Heart left ventricle (tissue), 16 donors: ENCODE measurements at regions not wholly inside any gene's neighbourhood (a gene's known extent, or its start where the extent isn't known, plus 50 kb on each side); places are given as distances from the start of the nearest gene placed in this dataset.

Experiments
- ATAC-seq, 4 donors: fragments of 200-7000 bp; cut with Tn5 transposase; one replicate each; pipeline ENCODE4 v1.9.1; 2020 to 2022; ENCODE audit warnings: moderate library complexity in 4 of 4, mild to moderate bottlenecking in 3 of 4, moderate number of reproducible peaks in 1 of 4
- DNase-seq, 5 donors: peaks; one replicate each; pipeline ENCODE4 v3.0.0-alpha.2; 2020
- H3K27ac ChIP-seq, 12 donors: fragments of 200-600 bp; sonication (generic) in 4 of 12; one replicate each; pipeline versions ENCODE4 v1.5.0 to v1.8.0; 2016 to 2022; ENCODE audit warnings: mild to moderate bottlenecking in 2 of 12
- H3K27me3 ChIP-seq, 9 donors: fragments of 200-600 bp; sonication (generic) in 2 of 9; one replicate each; pipeline versions ENCODE4 v1.5.1 to v1.8.0; 2016 to 2022; ENCODE audit warnings: mild to moderate bottlenecking in 3 of 9
- H3K36me3 ChIP-seq, 9 donors: fragments of 200-600 bp; sonication (generic) in 2 of 9; one replicate each; pipeline versions ENCODE4 v1.5.0 to v1.8.0; 2018 to 2022; ENCODE audit warnings: mild to moderate bottlenecking in 2 of 9
- H3K4me1 ChIP-seq, 12 donors: fragments of 200-600 bp; sonication (generic) in 4 of 12; one replicate each; pipeline versions ENCODE4 v1.5.0 to v1.8.0; 2016 to 2022; ENCODE audit warnings: mild to moderate bottlenecking in 3 of 12
- H3K4me3 ChIP-seq, 12 donors: fragments of 200-600 bp; sonication (generic) in 4 of 12; one replicate each; pipeline versions ENCODE4 v1.5.0 to v1.8.0; 2017 to 2022; ENCODE audit warnings: mild to moderate bottlenecking in 9 of 12, moderate library complexity in 4 of 12
- H3K9me3 ChIP-seq, 12 donors: fragments of 200-600 bp; sonication (generic) in 4 of 12; one replicate each; pipeline versions ENCODE4 v1.5.0 to v1.8.0; 2016 to 2022; ENCODE audit warnings: mild to moderate bottlenecking in 1 of 12
- CTCF ChIP-seq, 12 donors: fragments of 200-600 bp; sonication (generic) in 4 of 12; IDR thresholded peaks; one replicate each; pipeline versions ENCODE4 v1.5.0 to v1.8.0; 2018 to 2022; ENCODE audit warnings: antibody characterized with exemption in 12 of 12, mild to moderate bottlenecking in 5 of 12
- POLR2A ChIP-seq, 2 donors: fragments of 450-650 bp; IDR thresholded peaks; one replicate each; pipeline ENCODE4 v1.6.1; 2017; ENCODE audit warnings: antibody characterized with exemption in 2 of 2, mild to moderate bottlenecking in 2 of 2, moderate library complexity in 2 of 2
- WGBS, 4 donors: extraction: QIAGEN DNeasy Blood & Tissue Kit in 2 of 4; methylation state at CpG; one replicate each; pipeline versions ENCODE4 v1.1.5 to v1.1.7; 2013 to 2018; 5-methylcytosine and 5-hydroxymethylcytosine counted together
- intact Hi-C, 10 donors: fragments of 100-400 bp; cut with DNase I; formaldehyde crosslinking; loops; one replicate each; pipeline versions ENCODE4 v1.11.1 to v1.14.2; 2022
- donor health status: ischemic (EF 13 %, LVEDD 7.1; RV severe dilation, severe dysfunction).
- donor health status: healthy with polysubstance abuse.
- donor health status: DM: no; HTN: yes; CAD: no.
- donor health status: DM: no; HTN: no; CAD: no.
- donor health status: ischemic (EF 25% LVEDD 6.9; RV normal size, moderate dysfunction).
- donor health status: ischemic (EF 25% LVEDD 5.7; RV mildly dilated, moderate dysfunction).
- donor health status: healthy.
- donor health status: DM: yes; HTN: yes; CAD: no.
- donor health status: ischemic (EF 35%, LVEDD 5.7; RV mildly dilated, moderate dysfunction).
- donor health status: nonischemic (EF 11% LVEDD 7.7; RV severe dilation, severe dysfunction).
- donor health status: DM: yes; HTN: yes; CAD: no.
- donor health status: PGD.
- donor health status: ischemic (EF 29% LVEDD 5.4; RV normal size, mild dysfunction).
- donor health status: nonischemic (EF 23%, LVEDD 6.1; RV moderate dilation, normal function).

DNA sequence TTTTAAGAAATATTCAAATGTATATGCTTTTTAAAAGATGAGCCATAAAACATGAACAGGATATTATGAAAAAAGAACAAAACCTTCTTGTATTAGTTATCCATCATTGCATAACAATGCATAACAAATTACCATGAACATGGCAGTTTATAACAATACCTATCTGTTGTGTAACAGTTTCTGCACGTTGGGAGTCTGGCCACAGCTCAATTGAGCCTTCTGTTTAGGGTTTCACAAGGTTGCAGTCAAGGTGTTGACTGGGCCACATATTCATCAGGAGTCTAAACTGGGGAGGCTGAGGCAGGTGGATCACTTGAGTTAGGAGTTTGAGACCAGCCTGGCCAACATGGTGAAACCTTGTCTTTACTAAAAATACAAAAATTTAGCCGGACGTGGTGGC is 149.4 kb upstream of the SMLR1 start:
- Histone ChIP-seq H3K36me3 (no peaks in the 10 kb centered on the region), H3K4me1 (peaks cover 0 to 12% (median 0%) of the 10 kb centered on the region in 12 donors), H3K27ac (no peak overlapping the region), H3K4me3 (no peak overlapping the region), H3K27me3 (no peaks in the 10 kb centered on the region), H3K9me3 (peaks cover 0 to 21% (median 6%) of the 10 kb centered on the region in 12 donors)
- intact Hi-C loops = loop anchor here in 1 of 10 donors (10.0 kb wide), 1 partner anchor 313 kb away; the partner anchor contains the start of gene TMEM200A
- DNase-seq = no peak
- TF ChIP-seq CTCF (IDR thresholded peaks at IDR 0.05) (no peak), POLR2A (IDR thresholded peaks at IDR 0.05) (no peak)
- no peak for ATAC-seq
- 63 to 77% (median 70%) methylated on average over 3 of the region's 3 CpGs for WGBS, 4 donors

DNA sequence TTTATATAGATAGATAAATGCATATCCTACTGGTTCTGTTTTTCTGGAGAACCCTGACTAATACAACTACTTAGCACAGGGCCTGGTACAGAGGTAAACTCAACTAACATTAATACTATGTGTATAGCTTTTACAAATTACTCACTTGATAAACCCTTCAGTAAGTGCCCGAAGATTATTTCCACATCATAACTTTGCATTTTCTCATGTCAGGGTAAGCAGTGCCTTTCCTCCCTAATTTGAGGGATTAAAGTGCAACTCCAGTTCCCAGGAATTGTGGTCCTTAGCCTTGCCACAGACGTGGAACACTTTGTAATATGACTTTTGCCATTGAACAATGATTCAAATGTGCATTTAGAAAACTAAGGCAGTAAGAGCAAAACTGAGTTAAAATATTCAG is 147.5 kb upstream of the SMLR1 start:
- no peak for ATAC-seq
- peaks cover 0 to 12% (median 0%) of the 10 kb centered on the region in 12 donors for H3K4me1 ChIP-seq
- no peak overlapping the region for H3K4me3 ChIP-seq
- intact Hi-C loops = loop anchor here in 1 of 10 donors (10.0 kb wide), 1 partner anchor 315 kb away; the partner anchor contains the start of gene TMEM200A
- peaks cover 0 to 21% (median 6%) of the 10 kb centered on the region in 12 donors for H3K9me3 ChIP-seq
- H3K36me3 ChIP-seq = no peaks in the 10 kb centered on the region
- H3K27me3 ChIP-seq = no peaks in the 10 kb centered on the region
- H3K27ac ChIP-seq = peak overlapping the region in 3 of 12 donors; percentile 14 to 59 (median 44)
- no peak for TF ChIP-seq POLR2A (IDR thresholded peaks at IDR 0.05)
- no peak for TF ChIP-seq CTCF (IDR thresholded peaks at IDR 0.05)
- WGBS, 4 donors = 42 to 68% (median 55%) methylated on average over 2 of the region's 2 CpGs
- DNase-seq = no peak

GRCh38 chr6:130680116-130680515 is 147.1 kb upstream of the SMLR1 start:
- Histone ChIP-seq H3K9me3 (peaks cover 0 to 21% (median 6%) of the 10 kb centered on the region in 12 donors), H3K27me3 (no peaks in the 10 kb centered on the region), H3K4me1 (peaks cover 0 to 12% (median 0%) of the 10 kb centered on the region in 12 donors), H3K4me3 (no peak overlapping the region), H3K27ac (peak overlapping the region in 3 of 12 donors; percentile 14 to 59 (median 44)), H3K36me3 (no peaks in the 10 kb centered on the region)
- WGBS, 4 donors = 49 to 73% (median 53%) methylated on average over 3 of the region's 3 CpGs
- intact Hi-C loops = no loop called here
- TF ChIP-seq CTCF (IDR thresholded peaks at IDR 0.05) (no peak), POLR2A (IDR thresholded peaks at IDR 0.05) (no peak)
- ATAC-seq (no peak), DNase-seq (no peak)

DNA sequence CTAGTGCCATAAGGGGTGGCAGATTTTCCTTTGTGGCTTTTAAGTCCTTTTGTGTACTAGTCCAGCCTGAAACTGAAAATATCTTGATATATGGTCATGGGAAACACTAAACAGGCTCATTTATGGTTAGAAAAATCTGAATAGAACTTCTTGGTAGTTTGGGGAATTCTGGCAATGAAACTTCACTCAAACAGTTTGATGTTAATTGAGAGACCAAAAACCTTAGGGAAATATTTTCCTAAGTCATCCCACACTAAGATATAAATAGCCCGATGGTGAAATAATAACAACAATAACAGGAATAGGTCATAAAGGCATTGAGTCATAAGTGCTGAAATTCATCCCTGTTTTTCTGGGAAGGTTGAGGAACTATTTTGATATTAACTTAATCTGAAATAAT is 146.2 kb upstream of the SMLR1 start:
- H3K36me3 ChIP-seq = no peaks in the 10 kb centered on the region
- peak overlapping the region in 7 of 12 donors; percentile 8 to 62 (median 44) for H3K27ac ChIP-seq
- 30 to 51% (median 40%) methylated on average over 1 of the region's 1 CpG for WGBS, 4 donors
- H3K4me1 ChIP-seq = peaks cover 0 to 12% (median 0%) of the 10 kb centered on the region in 12 donors
- DNase-seq (no peak), ATAC-seq (peak in 2 of 4 donors; percentile 43 to 49)
- H3K27me3 ChIP-seq = no peaks in the 10 kb centered on the region
- intact Hi-C loops = no loop called here
- no peak for TF ChIP-seq POLR2A (IDR thresholded peaks at IDR 0.05)
- TF ChIP-seq CTCF (IDR thresholded peaks at IDR 0.05) = no peak
- no peak overlapping the region for H3K4me3 ChIP-seq
- H3K9me3 ChIP-seq = peaks cover 0 to 21% (median 6%) of the 10 kb centered on the region in 12 donors
